Ascending aorta (tissue), 2 donors: ENCODE measurements at regions not wholly inside any gene's neighbourhood (a gene's known extent, or its start where the extent isn't known, plus 50 kb on each side); places are given as distances from the start of the nearest gene placed in this dataset.

ENCODE experiments used
- DNase-seq, 2 donors: peaks; one replicate each; pipeline ENCODE4 v3.0.0-alpha.2; 2019; ENCODE audit warnings: low spot score in 2 of 2
- H3K27ac ChIP-seq, 2 donors: fragments of 200-600 bp; sonication (generic); one replicate each; pipeline ENCODE4 v1.5.1; 2016 to 2017; ENCODE audit warnings: mild to moderate bottlenecking in 1 of 2
- H3K27me3 ChIP-seq: fragments of 200-600 bp; sonication (generic); one replicate; pipeline ENCODE4 v1.5.1; 2017
- H3K36me3 ChIP-seq, 2 donors: fragments of 200-600 bp; sonication (generic); one replicate each; pipeline ENCODE4 v1.5.1; 2016
- H3K4me1 ChIP-seq, 2 donors: fragments of 200-600 bp; sonication (generic); one replicate each; pipeline ENCODE4 v1.5.1; 2016 to 2017; ENCODE audit warnings: mild to moderate bottlenecking in 1 of 2
- H3K4me3 ChIP-seq, 2 donors: fragments of 200-600 bp; sonication (generic); one replicate each; pipeline ENCODE4 v1.5.1; 2016 to 2017; ENCODE audit warnings: mild to moderate bottlenecking in 1 of 2
- H3K9me3 ChIP-seq, 2 donors: fragments of 200-600 bp; sonication (generic); one replicate each; pipeline ENCODE4 v1.5.1; 2016
- CTCF ChIP-seq, 3 experiments: fragments of 200-600 bp in 2 of 3; fragments of 450-650 bp in 1 of 3; sonication (generic) in 2 of 3; IDR thresholded peaks; one replicate each; pipeline ENCODE4 v1.5.1; 2016 to 2019; ENCODE audit warnings: antibody characterized with exemption in 3 of 3, mild to moderate bottlenecking in 1 of 3, moderate library complexity in 1 of 3
- intact Hi-C: fragments of 100-400 bp; cut with DNase I; formaldehyde crosslinking; loops from one replicate; pipeline ENCODE4 v1.15.1; 2023

- Histone ChIP-seq H3K36me3 (no peaks in the 10 kb centered on the region), H3K27ac (no peak overlapping the region), H3K4me1 (no peaks in the 10 kb centered on the region), H3K9me3 (no peaks in the 10 kb centered on the region), H3K27me3 (no peaks in the 10 kb centered on the region), H3K4me3 (no peak overlapping the region)
- no peak for DNase-seq
- intact Hi-C loops, result no loop called here
- no peak for TF ChIP-seq CTCF (IDR thresholded peaks at IDR 0.05)
These were observed 151.0 kb upstream of the TOX3 start for GRCh38 chr16:52697971-52698370.

- Histone ChIP-seq H3K27me3 (no peaks in the 10 kb centered on the region), H3K36me3 (no peaks in the 10 kb centered on the region), H3K27ac (no peak overlapping the region), H3K9me3 (peaks cover 0 to 4% of the 10 kb centered on the region in 2 donors), H3K4me1 (no peaks in the 10 kb centered on the region), H3K4me3 (no peak overlapping the region)
- TF ChIP-seq CTCF (IDR thresholded peaks at IDR 0.05), result no peak
- intact Hi-C loops, result no loop called here
- no peak for DNase-seq
These were observed 149.2 kb upstream of the TOX3 start for GRCh38 chr16:52696126-52696525.

GRCh38 chr16:52690468-52690867, 143.5 kb upstream of the TOX3 start:
- no peaks in the 10 kb centered on the region for H3K36me3 ChIP-seq
- H3K9me3 ChIP-seq, result peaks cover 0 to 4% of the 10 kb centered on the region in 2 donors
- no peak overlapping the region for H3K27ac ChIP-seq
- H3K27me3 ChIP-seq, result no peaks in the 10 kb centered on the region
- TF ChIP-seq CTCF (IDR thresholded peaks at IDR 0.05), result no peak
- intact Hi-C loops, result no loop called here
- no peak for DNase-seq
- H3K4me3 ChIP-seq, result no peak overlapping the region
- H3K4me1 ChIP-seq, result no peaks in the 10 kb centered on the region

- no peak for DNase-seq
These were observed 134.1 kb upstream of the TOX3 start for GRCh38 chr16:52680993-52681392.

GRCh38 chr16:52677501-52677900, 130.6 kb upstream of the TOX3 start:
- H3K4me1 ChIP-seq, result no peaks in the 10 kb centered on the region
- H3K9me3 ChIP-seq, result no peaks in the 10 kb centered on the region
- H3K4me3 ChIP-seq, result no peak overlapping the region
- no peaks in the 10 kb centered on the region for H3K36me3 ChIP-seq
- H3K27me3 ChIP-seq, result no peaks in the 10 kb centered on the region
- intact Hi-C loops, result no loop called here
- no peak for DNase-seq
- TF ChIP-seq CTCF (IDR thresholded peaks at IDR 0.05), result no peak
- H3K27ac ChIP-seq, result no peak overlapping the region

More at GRCh38 chr16:52680993-52681392, 134.1 kb upstream of the TOX3 start:
- TF ChIP-seq CTCF (IDR thresholded peaks at IDR 0.05), result no peak
- H3K27ac ChIP-seq, result no peak overlapping the region
- intact Hi-C loops, result no loop called here
- H3K9me3 ChIP-seq, result no peaks in the 10 kb centered on the region
- H3K27me3 ChIP-seq, result no peaks in the 10 kb centered on the region
- no peak overlapping the region for H3K4me3 ChIP-seq
- no peaks in the 10 kb centered on the region for H3K36me3 ChIP-seq
- no peaks in the 10 kb centered on the region for H3K4me1 ChIP-seq

GRCh38 chr16:52676959-52677358, 130.0 kb upstream of the TOX3 start:
- DNase-seq, result no peak
- no peak for TF ChIP-seq CTCF (IDR thresholded peaks at IDR 0.05)
- no peaks in the 10 kb centered on the region for H3K9me3 ChIP-seq
- no peaks in the 10 kb centered on the region for H3K4me1 ChIP-seq
- no peaks in the 10 kb centered on the region for H3K27me3 ChIP-seq
- intact Hi-C loops, result no loop called here
- H3K27ac ChIP-seq, result no peak overlapping the region
- no peak overlapping the region for H3K4me3 ChIP-seq
- no peaks in the 10 kb centered on the region for H3K36me3 ChIP-seq
